Testis (tissue), 2 donors: ENCODE measurements at regions not wholly inside any gene's neighbourhood (a gene's known extent, or its start where the extent isn't known, plus 50 kb on each side); places are given as distances from the start of the nearest gene placed in this dataset.

Experiments
- DNase-seq: peaks from one replicate; pipeline ENCODE4 v3.0.0-alpha.2; 2019
- H3K27ac ChIP-seq, 2 donors: fragments of 200-600 bp; sonication (generic); one replicate each; pipeline ENCODE4 v1.5.1; 2019
- H3K27me3 ChIP-seq: fragments of 200-600 bp; sonication (generic); one replicate; pipeline ENCODE4 v1.5.1; 2019
- H3K36me3 ChIP-seq: fragments of 200-600 bp; sonication (generic); one replicate; pipeline ENCODE4 v1.5.1; 2017; ENCODE audit warnings: low read depth; ENCODE audit errors: missing control alignments
- H3K4me1 ChIP-seq: fragments of 200-600 bp; sonication (generic); one replicate; pipeline ENCODE4 v1.5.1; 2019
- H3K4me3 ChIP-seq, 2 donors: fragments of 200-600 bp; sonication (generic); one replicate each; pipeline ENCODE4 v1.5.1; 2017 to 2019
- H3K9me3 ChIP-seq: fragments of 200-600 bp; sonication (generic); one replicate; pipeline ENCODE4 v1.5.1; 2017
- CTCF ChIP-seq, 3 experiments: fragments of 450-650 bp in 2 of 3; fragments of 200-600 bp in 1 of 3; sonication (generic) in 1 of 3; IDR thresholded peaks; one replicate each; pipeline ENCODE4 v1.5.1; 2016 to 2019; ENCODE audit warnings: antibody characterized with exemption in 3 of 3, mild to moderate bottlenecking in 2 of 3, moderate library complexity in 1 of 3
- POLR2A ChIP-seq: fragments of 450-650 bp; IDR thresholded peaks from one replicate; pipeline ENCODE4 v1.6.1; 2017; ENCODE audit warnings: antibody characterized with exemption, mild to moderate bottlenecking, moderate library complexity
- WGBS, 2 donors: methylation state at CpG; one replicate each; pipeline ENCODE4 v1.1.5; 2018; 5-methylcytosine and 5-hydroxymethylcytosine counted together
- intact Hi-C: fragments of 100-400 bp; cut with DNase I; formaldehyde crosslinking; loops from one replicate; pipeline ENCODE4 v1.15.1; 2023; ENCODE audit warnings: low total_unique reads

GRCh38 chr12:19033244-19033643 lies 96.3 kb upstream of the PLEKHA5 start:
- no peak for DNase-seq
- WGBS, 2 donors: 78 to 82% methylated on average over 2 of the region's 2 CpGs
- Histone ChIP-seq H3K36me3 (no peaks in the 10 kb centered on the region), H3K4me1 (no peaks in the 10 kb centered on the region), H3K27ac (no peak overlapping the region), H3K4me3 (no peak overlapping the region), H3K27me3 (no peaks in the 10 kb centered on the region), H3K9me3 (no peaks in the 10 kb centered on the region)
- TF ChIP-seq POLR2A (no peak), CTCF (IDR thresholded peaks at IDR 0.05) (no peak)
- intact Hi-C loops: no loop called here

- no peak overlapping the region for H3K27ac ChIP-seq
- no peak overlapping the region for H3K4me3 ChIP-seq
Measured at GRCh38 chr12:19034937-19035336, 94.6 kb upstream of the PLEKHA5 start.

GRCh38 chr12:19035536-19035935 lies 94.0 kb upstream of the PLEKHA5 start:
- Histone ChIP-seq H3K27me3 (no peaks in the 10 kb centered on the region), H3K27ac (no peak overlapping the region), H3K4me3 (no peak overlapping the region), H3K36me3 (no peaks in the 10 kb centered on the region), H3K9me3 (no peaks in the 10 kb centered on the region), H3K4me1 (no peaks in the 10 kb centered on the region)
- intact Hi-C loops: no loop called here
- 35 to 63% methylated on average over 1 of the region's 1 CpG for WGBS, 2 donors
- DNase-seq: no peak
- TF ChIP-seq POLR2A (no peak), CTCF (IDR thresholded peaks at IDR 0.05) (no peak)

More at GRCh38 chr12:19034937-19035336, 94.6 kb upstream of the PLEKHA5 start:
- Histone ChIP-seq H3K36me3 (no peaks in the 10 kb centered on the region), H3K4me1 (no peaks in the 10 kb centered on the region), H3K9me3 (no peaks in the 10 kb centered on the region), H3K27me3 (no peaks in the 10 kb centered on the region)
- 69 to 70% methylated on average over 2 of the region's 2 CpGs for WGBS, 2 donors
- intact Hi-C loops: no loop called here
- no peak for TF ChIP-seq CTCF (IDR thresholded peaks at IDR 0.05)
- TF ChIP-seq POLR2A: no peak
- DNase-seq: no peak

GRCh38 chr12:19036673-19037357 lies 92.7 kb upstream of the PLEKHA5 start:
- Histone ChIP-seq H3K9me3 (no peaks in the 10 kb centered on the region), H3K36me3 (no peaks in the 10 kb centered on the region), H3K27ac (no peak overlapping the region), H3K4me1 (no peaks in the 10 kb centered on the region), H3K4me3 (no peak overlapping the region), H3K27me3 (no peaks in the 10 kb centered on the region)
- intact Hi-C loops: no loop called here
- DNase-seq: no peak
- WGBS, 2 donors: 86 to 88% methylated on average over 5 to 6 of the region's 6 CpGs
- TF ChIP-seq POLR2A (no peak), CTCF (IDR thresholded peaks at IDR 0.05) (no peak)

- no peaks in the 10 kb centered on the region for H3K36me3 ChIP-seq
- intact Hi-C loops: no loop called here
- H3K4me1 ChIP-seq: no peaks in the 10 kb centered on the region
- no peak overlapping the region for H3K4me3 ChIP-seq
- 74 to 79% methylated on average over 6 of the region's 6 CpGs for WGBS, 2 donors
- no peak for DNase-seq
- TF ChIP-seq POLR2A: no peak
- TF ChIP-seq CTCF (IDR thresholded peaks at IDR 0.05): no peak
- H3K9me3 ChIP-seq: no peaks in the 10 kb centered on the region
- H3K27me3 ChIP-seq: no peaks in the 10 kb centered on the region
- no peak overlapping the region for H3K27ac ChIP-seq
Measured at GRCh38 chr12:19038209-19038608, 91.3 kb upstream of the PLEKHA5 start.
